Keratinocyte (primary cell): ENCODE measurements at regions not wholly inside any gene's neighbourhood (a gene's known extent, or its start where the extent isn't known, plus 50 kb on each side); places are given as distances from the start of the nearest gene placed in this dataset.
"Not testable (repeated sequence)": the region's sequence is repeated elsewhere in the genome, so short reads cannot be mapped to it uniquely, and the experiment has no call there.

Experiments
- DNase-seq: peaks from one replicate; pipeline ENCODE4 v3.0.0-alpha.2; 2011; ENCODE audit warnings: low read depth, missing footprints, low spot score
- FAIRE-seq: peaks from 2 replicates; lab custom pipeline; 2011; peaks lifted over from hg19 to GRCh38; lab: Jason Lieb, UNC
- H2AFZ ChIP-seq: 2 replicates; pipeline ENCODE4 v1.6.0; 2012; ENCODE audit warnings: low read length, control low read depth, inconsistent platforms; ENCODE audit not compliant: control insufficient read depth
- H3K27ac ChIP-seq: 2 replicates; pipeline ENCODE4 v1.5.1; 2011; ENCODE audit warnings: low read length; ENCODE audit not compliant: control insufficient read depth, insufficient read depth
- H3K27me3 ChIP-seq: 3 replicates; pipeline ENCODE4 v1.6.0; 2011; ENCODE audit warnings: low read length; ENCODE audit not compliant: control insufficient read depth, insufficient read depth; ENCODE audit errors: extremely low read depth
- H3K36me3 ChIP-seq, 2 experiments: 2 replicates in 1 of 2; 3 replicates in 1 of 2; pipeline ENCODE4 v1.5.1; 2011; ENCODE audit warnings: low read length in 2 of 2, mild to moderate bottlenecking in 1 of 2; ENCODE audit not compliant: control insufficient read depth in 2 of 2, insufficient read depth in 2 of 2; ENCODE audit errors: extremely low read depth in 1 of 2
- H3K4me1 ChIP-seq: 3 replicates; pipeline ENCODE4 v1.5.1; 2011; ENCODE audit warnings: low read length; ENCODE audit not compliant: control insufficient read depth, insufficient read depth; ENCODE audit errors: extremely low read depth
- H3K4me2 ChIP-seq: 3 replicates; pipeline ENCODE4 v1.6.0; 2011; ENCODE audit warnings: low read depth, low read length; ENCODE audit not compliant: control insufficient read depth, insufficient read depth; ENCODE audit errors: extremely low read depth
- H3K4me3 ChIP-seq, 3 experiments: fragments of 200-600 bp in 1 of 3; sonication (generic) in 1 of 3; 2 replicates in 2 of 3; 3 replicates in 1 of 3; pipeline ENCODE4 v1.5.1; 2011 to 2016; ENCODE audit warnings: low read length in 3 of 3, mild to moderate bottlenecking in 3 of 3, control low read depth in 2 of 3, inconsistent platforms in 1 of 3, low read depth in 1 of 3, mixed read lengths in 1 of 3, mixed run types in 1 of 3, moderate library complexity in 1 of 3; ENCODE audit not compliant: control insufficient read depth in 2 of 3, insufficient read depth in 2 of 3; ENCODE audit errors: extremely low read depth in 1 of 3
- H3K79me2 ChIP-seq: 2 replicates; pipeline ENCODE4 v1.6.0; 2012; ENCODE audit warnings: low read length; ENCODE audit not compliant: control insufficient read depth, insufficient read depth
- H3K9ac ChIP-seq: 3 replicates; pipeline ENCODE4 v1.6.0; 2011; ENCODE audit warnings: low read length; ENCODE audit not compliant: control insufficient read depth, insufficient read depth; ENCODE audit errors: extremely low read depth
- H3K9me1 ChIP-seq: 3 replicates; pipeline ENCODE4 v1.6.0; 2011; ENCODE audit warnings: low read length; ENCODE audit not compliant: control insufficient read depth, insufficient read depth; ENCODE audit errors: extremely low read depth
- H3K9me3 ChIP-seq: 2 replicates; pipeline ENCODE4 v1.5.1; 2012; ENCODE audit warnings: low read depth, low read length; ENCODE audit not compliant: control insufficient read depth
- H4K20me1 ChIP-seq: 3 replicates; pipeline ENCODE4 v1.6.0; 2011; ENCODE audit warnings: low read length; ENCODE audit not compliant: control insufficient read depth, insufficient read depth; ENCODE audit errors: extremely low read depth
- EZH2 ChIP-seq: IDR thresholded peaks from one replicate; pipeline ENCODE4 v1.6.1; 2012; ENCODE audit warnings: inconsistent platforms, mild to moderate bottlenecking, low read length, moderate library complexity
- dilution Hi-C: fragments of 300-500 bp; cut with MboI; formaldehyde crosslinking; loops from one replicate; pipeline ENCODE4 v1.7.0; 2020; ENCODE audit warnings: low sequenced_read_pairs; ENCODE audit not compliant: extremely low pct_ligation_motif_present
- TF ChIP-seq, protein P1 (sequence below), 3 experiments: IDR thresholded peaks in 1 of 3; conservative IDR thresholded peaks in 1 of 3; optimal IDR thresholded peaks in 1 of 3; 2 replicates in 2 of 3; 3 replicates in 1 of 3; pipeline versions ENCODE3 to v1.5.1; 2011; ENCODE audit warnings: low read length in 3 of 3, mild to moderate bottlenecking in 3 of 3, moderate library complexity in 2 of 3, control low read depth in 1 of 3, inconsistent platforms in 1 of 3; ENCODE audit not compliant: insufficient read depth in 2 of 3; ENCODE audit errors: extremely low read depth in 1 of 3

DNA sequence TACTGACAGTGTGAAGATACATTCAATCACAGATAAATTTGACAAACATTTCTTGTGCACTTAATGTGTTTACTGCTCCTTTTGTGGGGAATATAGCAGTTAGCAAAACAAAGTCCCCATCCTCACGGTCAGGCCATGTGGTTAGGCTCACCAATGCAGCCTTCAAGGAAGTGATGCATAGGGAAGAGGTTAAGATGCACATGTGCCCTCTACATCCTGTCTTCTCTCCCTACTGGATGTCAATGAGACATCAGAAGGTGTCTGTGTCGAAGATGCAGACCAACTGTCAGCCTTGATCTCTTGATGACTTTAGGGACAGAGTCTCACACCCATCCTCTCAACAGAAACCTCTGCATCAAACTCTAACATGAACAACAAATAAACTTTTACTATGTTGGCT, 78.7 kb downstream of the FH start:
- Histone ChIP-seq H3K4me3 (no peak overlapping the region), H3K79me2 (no peaks in the 10 kb centered on the region), H3K9ac (no peak overlapping the region), H3K36me3 (no peaks in the 10 kb centered on the region), H3K27me3 (no peaks in the 10 kb centered on the region), H2AFZ (no peak overlapping the region), H3K27ac (no peak overlapping the region), H3K4me2 (no peak overlapping the region), H4K20me1 (no peaks in the 10 kb centered on the region), H3K9me3 (no peaks in the 10 kb centered on the region), H3K9me1 (no peaks in the 10 kb centered on the region), H3K4me1 (no peaks in the 10 kb centered on the region)
- DNase-seq (no peak), FAIRE-seq (no peak)
- dilution Hi-C loops: no loop called here
- TF ChIP-seq, protein P1, sequence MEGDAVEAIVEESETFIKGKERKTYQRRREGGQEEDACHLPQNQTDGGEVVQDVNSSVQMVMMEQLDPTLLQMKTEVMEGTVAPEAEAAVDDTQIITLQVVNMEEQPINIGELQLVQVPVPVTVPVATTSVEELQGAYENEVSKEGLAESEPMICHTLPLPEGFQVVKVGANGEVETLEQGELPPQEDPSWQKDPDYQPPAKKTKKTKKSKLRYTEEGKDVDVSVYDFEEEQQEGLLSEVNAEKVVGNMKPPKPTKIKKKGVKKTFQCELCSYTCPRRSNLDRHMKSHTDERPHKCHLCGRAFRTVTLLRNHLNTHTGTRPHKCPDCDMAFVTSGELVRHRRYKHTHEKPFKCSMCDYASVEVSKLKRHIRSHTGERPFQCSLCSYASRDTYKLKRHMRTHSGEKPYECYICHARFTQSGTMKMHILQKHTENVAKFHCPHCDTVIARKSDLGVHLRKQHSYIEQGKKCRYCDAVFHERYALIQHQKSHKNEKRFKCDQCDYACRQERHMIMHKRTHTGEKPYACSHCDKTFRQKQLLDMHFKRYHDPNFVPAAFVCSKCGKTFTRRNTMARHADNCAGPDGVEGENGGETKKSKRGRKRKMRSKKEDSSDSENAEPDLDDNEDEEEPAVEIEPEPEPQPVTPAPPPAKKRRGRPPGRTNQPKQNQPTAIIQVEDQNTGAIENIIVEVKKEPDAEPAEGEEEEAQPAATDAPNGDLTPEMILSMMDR (optimal IDR thresholded peaks at IDR 0.05 in 1 of 3, IDR thresholded peaks at IDR 0.05 in 1 of 3, conservative IDR thresholded peaks at IDR 0.05 in 1 of 3; ENCODE audit: extremely low read depth in 1 of 3, insufficient read depth in 2 of 3, low read length in 3 of 3): no peak
- TF ChIP-seq EZH2: no peak

DNA sequence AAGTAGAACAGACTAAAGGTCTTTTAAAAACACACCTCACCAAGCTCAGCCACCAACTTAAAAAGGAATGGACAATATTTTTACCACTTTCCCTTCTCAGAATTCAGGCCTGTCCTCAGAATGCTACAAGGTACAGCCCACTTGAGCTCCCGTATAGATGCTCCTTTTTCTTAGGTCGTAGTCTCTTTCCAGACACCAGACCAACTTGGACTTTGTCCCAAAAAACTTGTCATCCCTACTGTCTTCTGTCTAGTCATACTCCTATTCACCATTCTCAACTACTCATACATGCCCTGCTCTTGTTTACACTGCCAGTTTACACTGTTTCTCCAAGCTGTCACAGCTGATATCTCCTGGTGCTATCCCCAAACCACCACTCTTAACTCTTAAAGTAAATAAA, 80.9 kb downstream of the FH start:
- H3K27ac ChIP-seq, H3K4me2 ChIP-seq, H3K9me1 ChIP-seq, H3K9me3 ChIP-seq, H3K9ac ChIP-seq, DNase-seq, H3K27me3 ChIP-seq, H2AFZ ChIP-seq, dilution Hi-C loops, H3K4me1 ChIP-seq, H3K79me2 ChIP-seq, H3K36me3 ChIP-seq, FAIRE-seq, H3K4me3 ChIP-seq, H4K20me1 ChIP-seq: not testable (repeated sequence)

DNA sequence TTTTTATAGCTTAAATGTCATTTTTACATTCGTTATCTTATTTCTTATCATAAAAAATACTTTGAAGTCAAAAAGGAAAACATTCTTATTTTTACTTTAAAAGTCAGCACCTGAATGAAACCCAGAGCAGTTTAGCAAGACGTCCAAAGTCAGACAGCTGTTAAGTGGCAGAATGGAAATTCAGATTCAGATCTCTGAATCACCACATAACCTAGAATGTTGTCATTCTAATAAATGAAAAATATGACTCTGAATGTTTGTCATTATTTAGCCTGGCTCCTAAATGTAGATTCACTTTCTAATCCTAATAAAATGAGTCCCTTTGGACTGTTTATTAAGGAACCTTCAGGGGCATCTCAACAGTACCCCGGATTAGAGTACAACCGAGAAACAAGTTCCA, 75.2 kb upstream of the RGS7 start:
- H2AFZ ChIP-seq: no peak overlapping the region
- TF ChIP-seq, protein P1 (optimal IDR thresholded peaks at IDR 0.05 in 1 of 3, IDR thresholded peaks at IDR 0.05 in 1 of 3, conservative IDR thresholded peaks at IDR 0.05 in 1 of 3; ENCODE audit: extremely low read depth in 1 of 3, insufficient read depth in 2 of 3, low read length in 3 of 3): no peak
- no peak for TF ChIP-seq EZH2
- H4K20me1 ChIP-seq: no peaks in the 10 kb centered on the region
- H3K36me3 ChIP-seq: no peaks in the 10 kb centered on the region
- H3K27ac ChIP-seq: no peak overlapping the region
- no peak overlapping the region for H3K4me2 ChIP-seq
- H3K4me3 ChIP-seq: no peak overlapping the region
- dilution Hi-C loops: no loop called here
- H3K9me3 ChIP-seq: no peaks in the 10 kb centered on the region
- no peaks in the 10 kb centered on the region for H3K79me2 ChIP-seq
- no peaks in the 10 kb centered on the region for H3K27me3 ChIP-seq
- FAIRE-seq: no peak
- DNase-seq: no peak
- H3K4me1 ChIP-seq: no peaks in the 10 kb centered on the region
- no peaks in the 10 kb centered on the region for H3K9me1 ChIP-seq
- no peak overlapping the region for H3K9ac ChIP-seq

DNA sequence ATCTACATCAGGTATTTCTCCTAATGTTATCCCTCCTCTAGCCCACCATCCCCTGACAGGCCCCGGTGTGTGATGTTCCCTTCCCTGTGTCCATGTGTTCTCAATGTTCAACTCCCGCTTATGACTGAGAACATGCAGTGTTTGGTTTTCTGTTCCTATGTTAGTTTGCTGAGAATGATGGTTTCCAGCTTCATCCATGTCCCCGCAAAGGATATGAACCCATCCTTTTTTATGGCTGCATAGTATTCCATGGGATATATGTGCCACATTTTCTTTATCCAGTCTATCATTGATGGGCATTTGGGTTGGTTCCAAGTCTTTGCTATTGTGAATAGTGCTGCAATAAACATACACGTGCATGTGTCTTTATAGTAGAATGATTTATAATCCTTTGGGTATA, 68.1 kb upstream of the RGS7 start:
- H3K27ac ChIP-seq, FAIRE-seq: not testable (repeated sequence)

More for the DNA sequence above, 68.1 kb upstream of the RGS7 start:
- DNase-seq, H3K9me3 ChIP-seq, dilution Hi-C loops, H3K4me2 ChIP-seq, H3K9me1 ChIP-seq, H4K20me1 ChIP-seq, H3K79me2 ChIP-seq, H3K4me3 ChIP-seq, H2AFZ ChIP-seq, H3K4me1 ChIP-seq, H3K9ac ChIP-seq, H3K36me3 ChIP-seq: not testable (repeated sequence)
- peaks cover 17% of the 10 kb centered on the region for H3K27me3 ChIP-seq
